ENCODE measurements at regions not wholly inside any gene's neighbourhood (a gene's known extent, or its start where the extent isn't known, plus 50 kb on each side); places are given as distances from the start of the nearest gene placed in this dataset.

- no peak overlapping the region for H3K4me2 ChIP-seq (ENCODE audit: extremely low read depth, insufficient read depth, low read length)
- H3K36me3 ChIP-seq (ENCODE audit: control insufficient read depth, insufficient read depth, low read length), result no peaks in the 10 kb centered on the region
- H3K4me3 ChIP-seq (replicated peaks in 1 of 4; ENCODE audit: control extremely low read depth in 1 of 4, insufficient read depth in 1 of 4, low read depth in 3 of 4, low read length in 4 of 4), result no peak overlapping the region
- no peaks in the 10 kb centered on the region for H4K20me1 ChIP-seq (ENCODE audit: control insufficient read depth, extremely low read depth, insufficient read depth, low read length)
- H3K79me2 ChIP-seq (ENCODE audit: control insufficient read depth, insufficient read depth, low read length), result no peaks in the 10 kb centered on the region
- no peak overlapping the region for H3K9ac ChIP-seq (ENCODE audit: insufficient read depth, low read length)
- no peak for TF ChIP-seq EZH2 (IDR thresholded peaks at IDR 0.05; ENCODE audit: low read length, missing control alignments)
- TF ChIP-seq CTCF (conservative IDR thresholded peaks at IDR 0.05 in 1 of 2, IDR thresholded peaks at IDR 0.05 in 1 of 2; ENCODE audit: low read depth in 1 of 2, low read length in 2 of 2), result no peak
- DNase-seq (ENCODE audit: low read depth in 2 of 2), result no peak
- H3K27me3 ChIP-seq (ENCODE audit: control insufficient read depth, insufficient read depth, low read length), result no peaks in the 10 kb centered on the region
- no peaks in the 10 kb centered on the region for H3K9me3 ChIP-seq (ENCODE audit: control insufficient read depth, insufficient read depth, low read depth, low read length)
- H3K4me1 ChIP-seq (ENCODE audit: control insufficient read depth, extremely low read depth, insufficient read depth, low read length), result no peaks in the 10 kb centered on the region
- H3K27ac ChIP-seq (ENCODE audit: insufficient read depth, low read length), result no peak overlapping the region
- no peak overlapping the region for H2AFZ ChIP-seq (ENCODE audit: low read length)
Observed at GRCh38 chr14:44712024-44712815, 205.1 kb upstream of the FSCB start.

- no peaks in the 10 kb centered on the region for H3K79me2 ChIP-seq (ENCODE audit: control insufficient read depth, insufficient read depth, low read length)
- H3K27ac ChIP-seq (ENCODE audit: insufficient read depth, low read length), result no peak overlapping the region
- H3K27me3 ChIP-seq (ENCODE audit: control insufficient read depth, insufficient read depth, low read length), result no peaks in the 10 kb centered on the region
- H3K9ac ChIP-seq (ENCODE audit: insufficient read depth, low read length), result no peak overlapping the region
- TF ChIP-seq EZH2 (IDR thresholded peaks at IDR 0.05; ENCODE audit: low read length, missing control alignments) (no peak), CTCF (conservative IDR thresholded peaks at IDR 0.05 in 1 of 2, IDR thresholded peaks at IDR 0.05 in 1 of 2; ENCODE audit: low read depth in 1 of 2, low read length in 2 of 2) (no peak)
- H3K4me1 ChIP-seq (ENCODE audit: control insufficient read depth, extremely low read depth, insufficient read depth, low read length), result no peaks in the 10 kb centered on the region
- H3K36me3 ChIP-seq (ENCODE audit: control insufficient read depth, insufficient read depth, low read length), result no peaks in the 10 kb centered on the region
- H3K4me2 ChIP-seq (ENCODE audit: extremely low read depth, insufficient read depth, low read length), result no peak overlapping the region
- no peaks in the 10 kb centered on the region for H3K9me3 ChIP-seq (ENCODE audit: control insufficient read depth, insufficient read depth, low read depth, low read length)
- DNase-seq (ENCODE audit: low read depth in 2 of 2), result peak in 1 of 2 donors; percentile 65
- no peak overlapping the region for H2AFZ ChIP-seq (ENCODE audit: low read length)
- no peak overlapping the region for H3K4me3 ChIP-seq (replicated peaks in 1 of 4; ENCODE audit: control extremely low read depth in 1 of 4, insufficient read depth in 1 of 4, low read depth in 3 of 4, low read length in 4 of 4)
- H4K20me1 ChIP-seq (ENCODE audit: control insufficient read depth, extremely low read depth, insufficient read depth, low read length), result no peaks in the 10 kb centered on the region
Observed at GRCh38 chr14:44701563-44702263, 194.6 kb upstream of the FSCB start.

GRCh38 chr14:44700694-44701093, 193.6 kb upstream of the FSCB start:
- no peaks in the 10 kb centered on the region for H3K9me3 ChIP-seq (ENCODE audit: control insufficient read depth, insufficient read depth, low read depth, low read length)
- H3K4me1 ChIP-seq (ENCODE audit: control insufficient read depth, extremely low read depth, insufficient read depth, low read length), result no peaks in the 10 kb centered on the region
- no peak overlapping the region for H3K4me3 ChIP-seq (replicated peaks in 1 of 4; ENCODE audit: control extremely low read depth in 1 of 4, insufficient read depth in 1 of 4, low read depth in 3 of 4, low read length in 4 of 4)
- H3K27me3 ChIP-seq (ENCODE audit: control insufficient read depth, insufficient read depth, low read length), result no peaks in the 10 kb centered on the region
- no peak overlapping the region for H3K4me2 ChIP-seq (ENCODE audit: extremely low read depth, insufficient read depth, low read length)
- no peak for TF ChIP-seq CTCF (conservative IDR thresholded peaks at IDR 0.05 in 1 of 2, IDR thresholded peaks at IDR 0.05 in 1 of 2; ENCODE audit: low read depth in 1 of 2, low read length in 2 of 2)
- no peak for TF ChIP-seq EZH2 (IDR thresholded peaks at IDR 0.05; ENCODE audit: low read length, missing control alignments)
- DNase-seq (ENCODE audit: low read depth in 2 of 2), result no peak
- H4K20me1 ChIP-seq (ENCODE audit: control insufficient read depth, extremely low read depth, insufficient read depth, low read length), result no peaks in the 10 kb centered on the region
- no peak overlapping the region for H2AFZ ChIP-seq (ENCODE audit: low read length)
- H3K36me3 ChIP-seq (ENCODE audit: control insufficient read depth, insufficient read depth, low read length), result no peaks in the 10 kb centered on the region
- H3K27ac ChIP-seq (ENCODE audit: insufficient read depth, low read length), result no peak overlapping the region
- no peak overlapping the region for H3K9ac ChIP-seq (ENCODE audit: insufficient read depth, low read length)
- no peaks in the 10 kb centered on the region for H3K79me2 ChIP-seq (ENCODE audit: control insufficient read depth, insufficient read depth, low read length)

Measured in fibroblast of lung (primary cell).